HG02852 (cell line): ENCODE measurements at regions not wholly inside any gene's neighbourhood (a gene's known extent, or its start where the extent isn't known, plus 50 kb on each side); places are given as distances from the start of the nearest gene placed in this dataset.
A peak's percentile ranks its signal among the peaks of the same experiment; 100 is the strongest.
"Not testable (repeated sequence)": the region's sequence is repeated elsewhere in the genome, so short reads cannot be mapped to it uniquely, and the experiment has no call there.

Experiments used
- ATAC-seq: cut with Tn5 transposase; IDR thresholded peaks from one replicate; pipeline ENCODE4 v1.9.1; 2021; ENCODE audit warnings: mild to moderate bottlenecking, moderate library complexity; ENCODE audit not compliant: unreplicated experiment

DNA sequence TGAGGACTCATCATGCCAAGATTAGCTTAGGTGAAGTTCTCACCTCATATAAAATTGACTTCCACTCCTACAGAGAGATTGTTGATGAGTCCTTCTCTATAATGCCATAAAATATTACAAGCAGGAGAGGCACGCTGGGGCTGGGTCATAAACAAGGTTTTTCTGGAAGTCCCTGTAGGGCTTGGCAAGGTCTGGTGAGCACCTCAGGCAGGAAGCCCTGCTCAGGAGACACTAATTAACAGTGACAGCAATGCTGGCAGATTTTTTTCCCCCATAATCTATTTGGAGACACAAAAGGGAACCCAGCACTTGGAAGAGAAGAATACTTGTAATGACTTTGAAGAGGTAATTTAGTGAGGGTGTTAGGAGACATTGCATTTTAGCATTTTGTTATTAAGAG lies 118.7 kb downstream of the DIRAS2 start:
- ATAC-seq = no peak

DNA sequence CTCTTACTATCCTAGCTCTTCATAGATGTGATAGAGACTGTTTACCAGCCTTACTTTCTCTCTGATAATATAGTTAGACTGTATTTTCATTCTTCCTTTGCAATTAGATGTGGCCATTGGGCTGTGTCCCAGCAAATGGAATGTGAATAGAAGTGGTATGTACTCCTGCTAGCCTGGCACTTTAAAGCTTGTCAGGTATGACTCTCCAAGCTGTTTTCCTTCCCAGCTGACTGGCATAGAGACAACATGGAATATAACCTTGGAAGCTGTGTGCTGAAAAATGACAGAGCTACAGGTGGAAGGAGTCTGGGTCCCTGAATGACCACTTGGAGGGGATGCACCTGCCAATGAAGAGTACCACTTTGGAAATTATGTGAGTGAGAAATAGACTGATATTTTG lies 116.2 kb downstream of the DIRAS2 start:
- no peak for ATAC-seq

DNA sequence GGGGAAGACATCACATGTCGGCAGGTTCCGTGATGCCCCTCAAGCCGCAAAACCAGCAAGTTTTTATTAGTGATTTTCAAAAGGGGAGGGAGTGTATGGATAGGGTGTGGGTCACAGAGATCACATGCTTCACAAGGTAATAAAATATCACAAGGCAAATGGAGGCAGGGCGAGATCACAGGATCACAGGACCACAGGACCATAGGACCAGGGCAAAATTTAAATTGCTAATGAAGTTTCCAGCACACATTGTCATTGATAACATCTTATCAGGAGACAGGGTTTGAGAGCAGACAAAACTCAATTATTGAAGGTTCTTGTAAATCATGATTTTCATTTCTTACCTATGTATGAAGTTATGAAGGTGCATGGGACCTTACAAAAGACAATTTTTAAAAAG lies 106.5 kb downstream of the DIRAS2 start:
- ATAC-seq = not testable (repeated sequence)

DNA sequence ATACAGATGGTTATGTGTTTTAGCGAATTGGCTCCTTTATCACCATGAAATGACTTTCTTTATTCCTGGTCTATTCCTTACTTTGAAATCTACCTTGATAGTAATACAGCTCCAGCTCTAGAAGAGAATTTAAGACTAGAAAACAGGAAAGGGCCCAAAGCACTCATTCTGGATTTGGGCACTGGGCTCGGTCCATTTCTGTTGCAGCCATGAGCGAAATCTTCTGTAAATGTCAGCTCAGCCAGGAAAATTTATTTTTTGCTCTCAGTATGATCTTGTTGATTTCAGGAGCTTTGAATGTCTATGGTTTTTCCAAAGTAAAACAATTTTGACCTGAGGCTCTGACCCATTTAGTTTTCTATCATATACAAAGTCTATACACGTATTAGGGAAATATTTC lies 104.1 kb downstream of the DIRAS2 start:
- ATAC-seq = no peak

DNA sequence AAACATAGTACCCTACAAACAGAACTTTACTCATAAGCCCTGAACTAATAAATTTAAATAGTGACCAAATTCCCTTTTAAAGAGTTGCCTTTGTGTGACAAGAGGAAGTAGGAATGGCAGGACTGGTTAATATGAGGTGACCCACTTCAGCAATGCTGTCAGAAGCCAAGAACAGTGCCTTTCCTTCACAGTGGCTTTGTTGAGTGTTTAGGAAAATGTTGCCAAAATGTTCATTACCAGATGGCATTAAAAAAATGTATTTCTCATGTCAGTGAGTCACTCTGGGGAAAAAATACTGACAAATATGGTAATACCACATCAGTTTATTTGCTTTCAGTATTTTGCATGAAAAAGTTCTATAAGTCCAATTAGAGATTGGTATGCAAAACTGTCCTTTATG lies 103.3 kb downstream of the DIRAS2 start:
- ATAC-seq = no peak

DNA sequence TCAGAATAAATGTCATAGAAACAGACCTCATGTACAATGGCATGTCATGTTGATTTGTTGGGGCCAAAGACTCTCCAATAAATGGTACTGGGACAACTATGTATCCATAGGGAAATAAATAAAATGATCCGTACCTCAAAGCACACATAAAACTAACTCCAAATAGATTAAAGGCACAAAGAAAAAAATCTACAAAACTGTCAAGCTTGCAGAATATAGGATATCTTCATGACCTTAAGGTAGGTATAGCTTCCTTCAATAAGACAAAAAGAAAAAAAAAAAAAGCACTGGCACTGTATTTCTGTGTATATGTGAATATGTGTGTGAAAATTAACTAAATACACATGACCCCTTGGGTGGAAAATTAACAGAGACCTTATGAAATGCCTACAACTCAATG lies 101.9 kb downstream of the DIRAS2 start:
- ATAC-seq = no peak

DNA sequence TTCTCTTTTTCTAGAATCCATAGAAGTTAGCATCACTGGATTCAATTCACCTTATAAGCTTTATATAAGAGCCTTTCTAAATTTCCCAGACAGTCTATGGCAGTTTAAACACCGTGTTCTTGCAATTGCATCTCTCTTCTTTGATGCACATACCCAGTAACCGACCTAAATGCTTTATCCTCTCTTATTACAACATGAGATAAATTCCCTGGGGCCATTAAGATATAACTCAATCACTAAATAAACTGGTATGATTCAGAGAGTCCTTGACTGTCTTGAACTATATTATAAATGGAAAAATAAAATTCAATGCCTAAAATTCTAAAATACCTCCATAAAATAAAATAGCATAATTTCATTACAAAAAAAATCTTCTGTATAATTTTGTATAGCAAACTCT lies 98.1 kb downstream of the DIRAS2 start:
- ATAC-seq = no peak

DNA sequence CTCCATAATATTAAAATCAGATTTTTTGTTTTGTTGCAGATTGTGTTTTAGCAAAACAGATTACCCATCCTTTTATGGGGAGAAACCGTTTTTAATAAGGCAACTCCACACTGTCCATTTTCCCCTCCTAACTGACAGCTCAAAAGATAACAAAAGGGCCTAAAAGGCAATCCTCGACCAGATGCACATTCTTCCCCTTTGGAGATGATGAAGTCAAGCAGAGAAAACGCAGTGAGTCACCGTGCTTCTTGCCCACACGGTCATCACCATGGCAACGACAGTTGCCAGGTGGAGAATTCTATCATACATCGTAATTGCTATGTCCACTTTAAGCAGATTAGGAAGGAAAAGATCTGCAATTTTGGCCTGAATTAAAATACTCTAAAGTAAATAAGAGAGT lies 96.4 kb downstream of the DIRAS2 start:
- ATAC-seq = no peak

DNA sequence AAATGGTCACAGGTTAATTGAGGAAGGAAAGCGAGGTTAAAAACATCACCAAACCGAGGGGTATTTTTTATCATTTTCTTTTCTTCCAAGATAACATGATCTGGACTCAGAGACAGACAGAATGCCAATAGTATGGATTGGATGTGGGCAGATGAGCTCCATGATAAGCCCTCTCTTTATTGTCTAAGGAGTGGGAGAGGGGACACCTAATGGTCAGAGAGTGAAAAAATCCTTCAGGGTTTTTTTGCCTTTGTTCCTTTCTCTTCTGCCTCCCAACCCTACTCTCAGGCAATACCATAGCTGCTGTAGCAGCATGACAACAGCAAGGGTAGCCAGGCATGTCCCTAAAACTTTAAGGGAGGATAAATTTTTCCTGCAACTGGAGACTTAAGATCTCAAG lies 94.7 kb downstream of the DIRAS2 start:
- ATAC-seq = no peak

DNA sequence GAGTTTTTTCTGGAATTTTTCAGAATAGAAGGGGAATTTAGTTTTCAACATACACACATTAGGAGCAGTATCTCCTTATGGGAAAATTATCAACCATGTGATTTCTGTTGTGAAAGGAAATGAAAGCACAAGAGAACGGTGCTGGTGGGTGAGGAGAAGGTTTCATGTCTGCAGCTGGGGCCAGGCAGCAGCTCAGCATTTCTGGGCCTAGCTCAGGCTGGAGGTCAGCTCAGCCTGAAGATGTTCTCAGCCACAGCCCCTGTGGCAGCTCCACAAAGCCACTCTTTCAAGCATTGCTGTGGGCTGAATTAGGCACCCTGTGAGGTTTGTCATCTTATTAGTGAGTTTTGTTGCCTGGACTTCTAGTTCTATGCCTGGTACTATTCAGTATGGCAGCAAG lies 90.3 kb downstream of the DIRAS2 start:
- peak; percentile 97 for ATAC-seq

DNA sequence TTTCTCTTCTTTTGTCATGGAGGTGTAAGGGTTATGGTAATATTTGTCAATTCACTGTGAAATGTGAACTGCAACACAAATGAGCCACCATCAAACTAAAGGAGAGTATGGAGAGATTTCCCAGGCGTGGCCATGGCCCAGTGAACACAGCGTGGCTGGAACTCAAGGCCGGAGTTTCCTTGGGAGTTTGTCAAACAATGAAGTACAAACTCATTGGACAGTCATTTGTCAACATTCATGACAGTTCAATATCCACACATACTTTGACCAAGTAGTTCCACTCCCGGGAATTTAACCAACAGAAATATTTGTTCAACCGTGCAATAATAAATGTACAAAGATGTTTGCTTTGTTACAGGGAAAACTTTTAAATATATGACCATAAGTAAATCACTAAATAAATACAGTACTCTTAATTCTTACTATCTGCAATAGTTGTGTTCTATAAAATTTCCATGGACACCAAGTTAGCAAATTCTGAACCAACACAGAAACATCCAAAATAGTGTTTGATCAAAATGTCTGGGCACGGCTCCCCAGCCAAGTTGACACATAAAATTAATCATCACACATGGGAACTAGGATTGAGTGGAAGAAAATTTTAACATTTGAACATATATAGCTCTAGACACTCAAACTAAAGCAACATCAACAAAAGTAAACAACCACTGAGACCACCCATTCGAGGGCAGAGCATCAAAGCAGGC lies 87.1 kb downstream of the DIRAS2 start:
- no peak for ATAC-seq

DNA sequence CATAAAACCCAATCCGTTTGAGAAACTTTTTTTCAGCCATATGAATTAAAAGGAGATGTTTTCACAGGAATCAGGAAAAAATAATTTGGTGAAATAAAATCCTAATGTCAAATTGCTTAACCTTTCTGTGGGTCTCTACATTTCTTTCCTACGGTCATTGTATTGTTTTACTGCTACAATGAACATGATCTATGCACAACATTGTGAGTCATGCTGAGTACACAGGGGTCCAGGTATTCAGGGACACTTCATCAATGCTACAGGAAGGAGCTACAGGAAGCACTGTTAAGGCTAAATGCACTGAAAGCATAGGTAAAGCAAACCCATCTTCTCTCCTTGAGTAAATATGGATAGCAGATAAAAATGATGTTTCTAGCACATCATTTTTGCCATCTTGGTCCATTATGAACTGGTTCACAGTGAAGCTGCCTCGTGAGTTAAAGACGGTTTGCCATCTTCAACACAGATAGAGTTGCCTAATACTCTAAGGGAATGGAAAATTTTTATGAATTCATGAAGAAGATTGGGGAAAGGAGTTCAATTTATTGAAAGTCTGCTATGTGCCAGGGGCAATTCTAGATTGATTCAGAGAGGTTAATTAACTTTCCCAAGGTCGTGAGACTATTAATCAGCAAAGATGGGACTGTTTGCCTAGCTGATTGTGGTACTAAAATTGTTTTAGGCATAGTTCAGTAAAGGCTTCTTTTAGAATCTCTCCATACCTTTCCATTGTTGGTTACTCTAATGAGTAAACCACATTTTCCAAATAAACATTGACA lies 85.5 kb downstream of the DIRAS2 start:
- ATAC-seq = no peak

DNA sequence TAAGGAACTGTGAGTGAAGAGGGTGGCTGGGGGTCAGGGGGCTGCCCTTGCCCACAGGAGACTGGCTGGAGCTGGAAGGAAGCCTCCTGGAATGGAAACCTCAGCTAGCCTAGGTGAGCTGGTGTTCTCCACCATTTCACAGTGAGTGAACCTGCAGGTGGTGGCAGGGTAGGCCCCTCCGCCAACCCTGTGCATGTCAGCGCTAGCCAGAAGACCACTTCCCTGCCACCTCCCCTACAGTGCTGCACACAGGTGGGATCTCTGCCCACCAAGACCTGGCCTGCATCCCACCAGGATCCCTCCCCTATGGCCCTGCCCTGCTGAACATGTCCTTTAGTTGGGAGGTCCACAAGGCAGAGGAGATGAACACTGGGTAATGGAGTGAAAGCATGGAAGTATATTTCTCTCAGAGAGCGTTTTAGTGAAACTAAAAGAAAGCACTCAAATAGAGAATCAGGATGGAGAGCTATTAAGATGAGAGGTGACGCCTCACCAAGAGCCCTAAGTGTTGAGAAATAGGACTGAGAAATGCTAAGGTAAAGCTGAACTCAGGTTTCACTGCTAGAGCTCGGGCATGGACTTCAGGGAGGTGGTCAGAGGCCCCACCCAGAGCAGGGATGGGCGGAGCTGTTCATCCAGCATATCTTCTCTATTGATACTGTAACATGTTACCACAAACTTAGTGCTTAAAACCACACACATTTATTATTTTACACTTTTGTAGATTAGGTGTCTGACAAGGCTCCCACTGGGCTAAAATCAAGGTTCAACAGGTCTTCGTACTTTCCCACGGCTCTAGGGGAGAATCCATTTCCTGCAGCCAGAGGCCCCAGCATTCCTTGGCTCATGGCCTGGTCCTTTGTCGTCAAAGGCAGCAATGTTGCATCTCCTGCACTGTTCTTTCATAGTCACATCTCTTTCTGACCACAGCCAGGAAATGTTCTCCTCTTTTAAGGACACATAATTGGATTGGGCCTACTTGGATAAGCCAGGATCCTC lies 83.2 kb downstream of the DIRAS2 start:
- ATAC-seq = peak; percentile 72
